Astrocyte (in vitro differentiated cells and primary cell): ENCODE measurements at regions not wholly inside any gene's neighbourhood (a gene's known extent, or its start where the extent isn't known, plus 50 kb on each side); places are given as distances from the start of the nearest gene placed in this dataset.

Source experiments
- CTCF ChIP-seq: IDR thresholded peaks from 2 replicates; pipeline ENCODE4 v1.5.1; 2011; ENCODE audit warnings: low read depth, mild to moderate bottlenecking, inconsistent platforms, low read length, moderate library complexity; ENCODE audit not compliant: insufficient read depth
- EZH2 ChIP-seq: IDR thresholded peaks from 2 replicates; pipeline ENCODE4 v1.6.1; 2012; ENCODE audit warnings: mild to moderate bottlenecking, low read length, inconsistent platforms; ENCODE audit not compliant: insufficient read depth

DNA sequence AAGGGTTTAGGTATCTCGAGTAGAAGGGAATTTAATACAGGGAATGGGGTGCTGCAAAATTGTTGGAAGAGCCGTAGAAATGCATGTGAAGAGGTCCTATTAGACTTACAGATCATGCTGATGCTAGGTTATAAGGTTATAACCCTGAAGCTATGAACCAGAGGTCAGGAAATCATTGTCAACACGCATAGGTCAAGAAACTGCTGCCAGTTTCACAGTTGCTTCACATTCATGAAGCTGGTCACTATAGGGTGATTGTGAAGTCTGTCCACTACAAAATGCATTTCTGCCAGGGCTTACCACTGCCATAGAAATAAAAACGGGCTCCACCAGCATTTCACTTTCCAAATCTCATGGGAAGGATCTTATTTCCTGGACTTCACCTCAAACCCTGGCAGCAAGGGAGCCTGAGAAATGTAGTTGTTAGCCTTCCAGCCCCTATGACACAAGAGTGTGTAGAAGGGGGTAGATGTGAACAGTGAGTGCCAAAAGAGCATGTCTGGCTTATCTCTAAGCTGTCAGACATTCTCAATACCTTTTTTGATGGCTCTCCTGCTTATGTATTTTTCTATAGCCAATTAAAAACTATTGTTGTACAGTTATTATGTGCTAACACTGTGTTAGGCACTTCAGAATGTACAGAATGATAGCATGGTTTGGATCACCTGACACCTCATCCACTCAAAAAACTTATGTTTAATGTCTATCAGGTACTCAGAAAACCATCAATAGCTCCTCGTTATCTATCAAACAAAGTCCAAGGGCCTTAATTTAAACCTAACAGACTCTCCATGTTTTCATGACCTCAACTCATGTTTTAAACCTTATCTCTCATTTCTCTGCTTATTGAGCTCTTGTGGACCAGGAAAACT lies 148.3 kb upstream of the TSC22D2 start:
- TF ChIP-seq CTCF (no peak), EZH2 (no peak)
